Mesendoderm (in vitro differentiated cells): ENCODE measurements at regions not wholly inside any gene's neighbourhood (a gene's known extent, or its start where the extent isn't known, plus 50 kb on each side); places are given as distances from the start of the nearest gene placed in this dataset.

Source experiments
- DNase-seq: peaks from one replicate; pipeline ENCODE4 v3.0.0; 2013
- H2AK5ac ChIP-seq: 2 replicates; pipeline ENCODE4 v1.6.1; 2013; ENCODE audit warnings: low read length, inconsistent platforms
- H2BK120ac ChIP-seq: 2 replicates; pipeline ENCODE4 v1.6.1; 2013; ENCODE audit warnings: low read depth, mild to moderate bottlenecking, low read length, moderate library complexity, mixed read lengths
- H2BK15ac ChIP-seq: replicated peaks from 2 replicates; pipeline ENCODE4 v1.6.1; 2013; ENCODE audit warnings: low read depth, mild to moderate bottlenecking, moderate library complexity
- H2BK5ac ChIP-seq: 2 replicates; pipeline ENCODE4 v1.6.1; 2013; ENCODE audit warnings: low read length, inconsistent platforms
- H3K18ac ChIP-seq: 2 replicates; pipeline ENCODE4 v1.6.1; 2013; ENCODE audit warnings: mild to moderate bottlenecking, low read length, mixed read lengths
- H3K23ac ChIP-seq: one replicate; pipeline ENCODE4 v1.6.1; 2013; ENCODE audit warnings: low read length
- H3K27ac ChIP-seq: 2 replicates; pipeline ENCODE4 v1.5.1; 2013; ENCODE audit warnings: low read depth, mild to moderate bottlenecking, inconsistent platforms, low read length, moderate library complexity
- H3K27me3 ChIP-seq: 2 replicates; pipeline ENCODE4 v1.6.1; 2013; ENCODE audit warnings: low read length, control low read depth, mild to moderate bottlenecking, inconsistent platforms; ENCODE audit not compliant: insufficient read depth, poor library complexity
- H3K36me3 ChIP-seq: 2 replicates; pipeline ENCODE4 v1.6.1; 2013; ENCODE audit warnings: low read length, inconsistent platforms; ENCODE audit not compliant: control insufficient read depth, insufficient read depth
- H3K4ac ChIP-seq: one replicate; pipeline ENCODE4 v1.6.1; 2013; ENCODE audit warnings: low read depth, mild to moderate bottlenecking, low read length, moderate library complexity
- H3K4me1 ChIP-seq: 2 replicates; pipeline ENCODE4 v1.6.1; 2013; ENCODE audit warnings: low read depth, low read length, inconsistent platforms; ENCODE audit not compliant: control insufficient read depth
- H3K4me2 ChIP-seq: 2 replicates; pipeline ENCODE4 v1.6.1; 2013; ENCODE audit warnings: low read length
- H3K4me3 ChIP-seq: 2 replicates; pipeline ENCODE4 v1.5.1; 2013; ENCODE audit warnings: mild to moderate bottlenecking, low read length
- H3K56ac ChIP-seq: one replicate; pipeline ENCODE4 v1.6.1; 2013; ENCODE audit warnings: low read length
- H3K79me1 ChIP-seq: 2 replicates; pipeline ENCODE4 v1.6.1; 2013; ENCODE audit warnings: low read length, inconsistent platforms
- H3K79me2 ChIP-seq: 2 replicates; pipeline ENCODE4 v1.6.1; 2013; ENCODE audit warnings: mild to moderate bottlenecking, low read length; ENCODE audit not compliant: control insufficient read depth, insufficient read depth
- H3K9ac ChIP-seq: 2 replicates; pipeline ENCODE4 v1.6.1; 2013; ENCODE audit warnings: low read length, inconsistent platforms
- H4K5ac ChIP-seq: one replicate; pipeline ENCODE4 v1.6.1; 2013; ENCODE audit warnings: low read length
- H4K8ac ChIP-seq: one replicate; pipeline ENCODE4 v1.6.1; 2013; ENCODE audit warnings: low read depth, mild to moderate bottlenecking, control low read depth, low read length, moderate library complexity
- WGBS: extraction: QIAGEN DNeasy Blood & Tissue Kit; methylation state at CpG from one replicate; pipeline ENCODE4 v1.1.7; 2013; ENCODE audit warnings: low lambda C conversion rate, missing lambda C conversion rate; ENCODE audit not compliant: insufficient coverage; ENCODE audit errors: extremely low coverage; 5-methylcytosine and 5-hydroxymethylcytosine counted together

DNA sequence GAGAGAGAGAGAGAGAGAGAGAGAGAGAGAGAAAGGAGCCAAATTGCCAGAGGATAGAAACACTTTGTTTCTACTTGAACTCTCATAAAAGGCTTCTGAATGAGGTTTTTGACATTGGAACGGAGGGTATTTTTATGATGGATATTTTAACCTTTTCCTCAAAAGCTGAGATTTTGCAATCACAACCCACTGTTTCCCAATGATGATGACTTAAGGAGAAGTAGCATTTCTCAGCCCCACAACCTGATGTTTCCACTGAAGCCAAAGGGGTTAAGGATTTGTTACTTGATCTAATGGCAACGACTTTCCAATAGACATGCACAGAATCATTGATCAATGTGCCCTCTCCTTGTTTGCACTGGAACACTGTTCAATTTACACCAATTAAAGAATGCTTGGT, 67.1 kb upstream of the POU3F3 start:
- Histone ChIP-seq H3K23ac (no peak overlapping the region), H4K5ac (no peak overlapping the region), H4K8ac (no peak overlapping the region), H3K4me2 (no peak overlapping the region), H3K79me2 (no peaks in the 10 kb centered on the region), H3K9ac (no peak overlapping the region), H3K27ac (no peak overlapping the region), H3K79me1 (no peaks in the 10 kb centered on the region), H3K27me3 (no peaks in the 10 kb centered on the region), H2BK5ac (no peak overlapping the region), H3K56ac (no peak overlapping the region), H2AK5ac (no peak overlapping the region), H3K4me1 (peaks cover 2% of the 10 kb centered on the region), H3K36me3 (no peaks in the 10 kb centered on the region), H3K4ac (no peak overlapping the region), H3K4me3 (no peak overlapping the region), H3K18ac (no peak overlapping the region), H2BK120ac (no peak overlapping the region), H2BK15ac (no peak overlapping the region)
- WGBS, result no CpG with 5 or more reads among the region's 2 CpGs
- DNase-seq, result no peak

DNA sequence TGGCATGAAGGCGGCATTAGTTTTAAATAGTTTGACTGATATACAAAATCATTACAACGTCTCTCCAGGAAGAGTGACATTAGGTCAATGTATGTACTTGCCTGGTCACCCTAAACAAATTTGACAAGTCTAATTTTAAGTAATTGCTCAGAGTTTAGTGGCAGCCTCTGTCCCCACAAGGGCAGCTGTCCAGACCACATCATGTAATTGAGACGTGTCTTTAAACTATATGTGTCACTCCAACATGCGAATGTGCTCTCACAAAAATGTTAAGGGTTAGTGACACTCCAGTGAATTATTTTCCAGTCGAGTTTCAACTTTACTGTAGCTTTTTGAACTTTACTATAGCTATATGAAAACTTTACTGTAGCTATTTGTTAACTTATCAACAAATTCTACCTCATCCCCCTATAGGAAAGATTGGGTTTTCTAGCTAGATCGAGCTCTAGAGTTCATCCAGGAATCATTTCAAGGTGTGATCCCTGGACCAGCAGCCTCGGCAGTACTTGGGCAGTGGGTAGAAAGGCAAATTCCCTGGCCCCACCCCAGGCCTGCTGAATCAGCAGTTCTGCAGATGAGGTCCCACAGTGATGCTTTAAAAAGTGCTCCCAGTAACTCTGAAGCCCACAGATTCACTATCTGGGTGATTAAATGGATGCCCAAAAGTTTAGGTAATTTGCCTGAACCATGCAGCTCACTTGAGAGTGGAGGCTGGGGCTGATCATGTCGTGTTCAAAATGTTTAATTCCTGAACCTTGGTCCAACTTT, 66.4 kb upstream of the POU3F3 start:
- Histone ChIP-seq H3K27ac (no peak overlapping the region), H3K36me3 (no peaks in the 10 kb centered on the region), H3K27me3 (no peaks in the 10 kb centered on the region), H4K8ac (no peak overlapping the region), H3K23ac (no peak overlapping the region), H3K4ac (no peak overlapping the region), H3K4me3 (no peak overlapping the region), H3K79me1 (no peaks in the 10 kb centered on the region), H2BK5ac (no peak overlapping the region), H3K18ac (no peak overlapping the region), H3K4me2 (no peak overlapping the region), H3K4me1 (peaks cover 2% of the 10 kb centered on the region), H2AK5ac (no peak overlapping the region), H3K9ac (no peak overlapping the region), H3K56ac (no peak overlapping the region), H3K79me2 (no peaks in the 10 kb centered on the region), H2BK120ac (no peak overlapping the region), H4K5ac (no peak overlapping the region), H2BK15ac (no peak overlapping the region)
- no peak for DNase-seq
- no CpG with 5 or more reads among the region's 8 CpGs for WGBS

DNA sequence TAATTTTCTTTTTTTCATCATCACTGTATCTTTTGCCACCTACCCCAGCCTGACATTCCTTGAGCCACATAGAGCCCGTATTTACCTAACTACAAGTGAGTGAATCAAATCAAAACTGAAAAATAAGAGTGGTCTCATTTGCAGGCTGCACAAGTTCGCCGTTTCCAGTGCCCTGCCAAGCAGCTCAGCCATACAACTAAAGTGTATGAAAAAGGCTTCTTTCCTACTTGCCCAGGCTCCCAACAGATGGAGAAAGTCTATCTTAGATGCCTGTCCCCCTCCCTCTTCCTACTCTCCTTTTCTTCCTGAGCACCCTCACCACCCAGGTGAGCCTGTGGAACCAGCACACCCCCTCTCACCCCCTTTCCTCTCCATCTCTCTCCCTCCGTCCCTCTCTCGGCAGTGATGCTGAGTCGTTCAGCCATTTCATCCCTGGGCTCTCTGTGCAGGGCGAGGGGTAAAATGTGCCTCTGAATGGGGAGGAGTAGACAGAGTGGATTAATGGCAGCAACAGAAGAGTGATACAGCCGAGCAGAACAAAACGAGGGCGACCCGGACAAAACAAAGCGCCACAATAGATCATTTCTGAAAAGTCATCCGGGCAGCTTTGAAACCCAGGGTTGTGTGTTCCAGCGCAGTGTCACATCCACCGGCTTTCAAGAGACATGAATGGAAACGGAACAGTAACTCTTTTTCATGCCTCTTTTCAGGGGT, 65.0 kb upstream of the POU3F3 start:
- no peaks in the 10 kb centered on the region for H3K79me1 ChIP-seq
- no peak overlapping the region for H3K23ac ChIP-seq
- H3K79me2 ChIP-seq, result no peaks in the 10 kb centered on the region
- no peak overlapping the region for H2BK120ac ChIP-seq
- H3K4me1 ChIP-seq, result peaks cover 2% of the 10 kb centered on the region
- H4K8ac ChIP-seq, result no peak overlapping the region
- H3K4ac ChIP-seq, result no peak overlapping the region
- H3K27ac ChIP-seq, result no peak overlapping the region
- H3K9ac ChIP-seq, result no peak overlapping the region
- H4K5ac ChIP-seq, result no peak overlapping the region
- H3K27me3 ChIP-seq, result no peaks in the 10 kb centered on the region
- no peak overlapping the region for H3K56ac ChIP-seq
- H3K4me2 ChIP-seq, result no peak overlapping the region
- no peak overlapping the region for H2AK5ac ChIP-seq
- no CpG with 5 or more reads among the region's 16 CpGs for WGBS
- no peak overlapping the region for H2BK5ac ChIP-seq
- H3K36me3 ChIP-seq, result no peaks in the 10 kb centered on the region
- no peak overlapping the region for H3K18ac ChIP-seq
- H2BK15ac ChIP-seq, result no peak overlapping the region
- no peak for DNase-seq
- H3K4me3 ChIP-seq, result no peak overlapping the region

DNA sequence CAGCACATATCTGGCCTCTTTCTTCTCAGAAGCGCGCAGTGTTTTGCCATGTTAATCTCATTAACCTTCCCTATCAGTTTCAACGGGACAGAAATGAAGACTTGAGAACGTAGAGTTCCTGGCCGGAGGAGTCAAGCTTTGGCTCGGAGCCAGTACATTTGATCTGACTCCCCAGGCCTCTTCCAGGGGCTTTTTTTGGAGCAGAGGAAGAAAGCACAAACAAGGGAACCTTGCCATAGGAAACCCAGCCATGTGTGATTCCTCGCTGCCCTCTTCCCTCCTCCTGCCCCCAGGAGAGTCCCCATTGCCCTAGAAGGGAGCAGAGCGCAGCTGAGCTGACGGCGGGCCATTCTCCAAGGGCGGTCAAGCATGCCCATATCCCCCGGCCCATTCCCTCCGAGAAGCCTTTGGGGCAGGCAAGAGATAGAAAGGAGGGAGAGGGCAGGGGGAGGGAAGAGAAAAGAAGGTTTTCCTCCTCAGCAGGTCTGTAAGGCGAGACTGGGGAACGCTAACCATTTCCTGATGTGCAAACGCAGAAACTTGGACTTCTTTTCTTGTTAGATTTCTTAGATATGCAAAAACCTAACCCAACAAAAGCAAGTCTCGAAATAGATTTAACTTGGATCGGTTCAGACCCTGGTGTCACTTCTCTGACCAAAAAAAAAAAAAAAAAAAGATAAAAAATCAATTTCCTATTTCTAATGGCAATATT, 63.7 kb upstream of the POU3F3 start:
- Histone ChIP-seq H3K4ac (no peak overlapping the region), H3K79me2 (no peaks in the 10 kb centered on the region), H2BK5ac (no peak overlapping the region), H2BK120ac (no peak overlapping the region), H3K4me3 (no peak overlapping the region), H3K23ac (peak overlapping the region; percentile 45), H4K5ac (no peak overlapping the region), H2BK15ac (no peak overlapping the region), H4K8ac (no peak overlapping the region), H3K27me3 (no peaks in the 10 kb centered on the region), H2AK5ac (no peak overlapping the region), H3K36me3 (no peaks in the 10 kb centered on the region), H3K18ac (no peak overlapping the region), H3K9ac (peak overlapping the region; percentile 19), H3K4me1 (peaks cover 2% of the 10 kb centered on the region), H3K56ac (peak overlapping the region; percentile 60), H3K27ac (no peak overlapping the region), H3K79me1 (no peaks in the 10 kb centered on the region), H3K4me2 (no peak overlapping the region)
- WGBS, result no CpG with 5 or more reads among the region's 18 CpGs
- DNase-seq, result peak; percentile 47

DNA sequence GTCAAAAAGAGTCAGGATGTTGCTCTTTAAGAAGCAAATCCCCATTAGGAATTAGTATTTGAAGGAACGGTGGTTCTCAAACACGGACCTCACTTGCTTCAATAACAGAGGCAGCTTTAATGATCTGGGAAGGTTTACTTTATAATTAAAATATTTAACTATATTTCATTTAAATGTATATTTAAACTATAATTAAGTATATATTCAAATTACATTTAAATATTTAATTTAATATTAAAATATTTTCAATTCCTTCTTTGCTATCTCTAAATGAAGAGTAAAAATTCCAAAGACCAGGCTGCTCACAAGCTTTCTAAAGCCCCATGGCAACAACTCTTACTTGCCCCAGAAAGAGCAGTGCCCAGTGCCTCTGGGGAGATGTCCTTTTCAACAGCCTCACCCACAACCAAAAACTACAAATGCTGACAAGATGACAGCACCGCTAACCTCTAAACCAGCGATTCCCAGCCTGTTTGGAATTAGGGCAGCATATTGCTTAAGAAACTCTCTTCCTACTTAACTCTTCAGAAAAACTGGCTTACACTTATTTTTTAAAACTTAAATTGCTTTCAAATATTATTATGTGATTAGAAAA, 62.9 kb upstream of the POU3F3 start:
- Histone ChIP-seq H2BK5ac (no peak overlapping the region), H3K27ac (no peak overlapping the region), H3K18ac (no peak overlapping the region), H3K56ac (no peak overlapping the region), H2AK5ac (no peak overlapping the region), H2BK120ac (no peak overlapping the region), H3K27me3 (no peaks in the 10 kb centered on the region), H4K5ac (no peak overlapping the region), H3K79me2 (no peaks in the 10 kb centered on the region), H3K23ac (no peak overlapping the region), H3K36me3 (no peaks in the 10 kb centered on the region), H2BK15ac (no peak overlapping the region), H3K4ac (no peak overlapping the region), H3K4me1 (peaks cover 2% of the 10 kb centered on the region), H3K4me3 (no peak overlapping the region), H3K4me2 (no peak overlapping the region), H4K8ac (no peak overlapping the region), H3K9ac (no peak overlapping the region), H3K79me1 (no peaks in the 10 kb centered on the region)
- WGBS, result no CpG with 5 or more reads among the region's 4 CpGs
- no peak for DNase-seq
